K562 (cell line): ENCODE measurements at regions not wholly inside any gene's neighbourhood (a gene's known extent, or its start where the extent isn't known, plus 50 kb on each side); places are given as distances from the start of the nearest gene placed in this dataset.

ENCODE experiments used
- ATAC-seq: fragments of 200-7000 bp; cut with Tn5 transposase; 3 replicates; pipeline ENCODE4 v1.9.1; 2020; ENCODE audit warnings: moderate library complexity
- BruUV-seq: library from RNA; stranded (reverse); fragments of 400-500 nt; replicated peaks from 2 replicates; lab custom pipeline; 2021; lab: Mats Ljungman, UMichigan
- CTCF ChIA-PET: fragments of 300-600 bp; formaldehyde crosslinking; extraction: SDS; loops from one replicate; lab custom pipeline; 2021; ENCODE audit warnings: low intra/inter-chr PET ratio; lab: Yijun Ruan, JAX
- POLR2A ChIA-PET: fragments of 300-600, 350-650 bp; sonication (Branson Sonifier 250); formaldehyde crosslinking; extraction: SDS; loops from one replicate; lab custom pipeline; 2021; ENCODE audit warnings: antibody characterized with exemption, inconsistent platforms; lab: Yijun Ruan, JAX
- DNase-seq, 4 experiments: peaks; one replicate each; pipeline versions ENCODE4 v3.0.0 to v3.0.0-alpha.2; 2011 to 2018; ENCODE audit warnings: low spot score in 3 of 4, mixed read lengths in 3 of 4; ENCODE audit errors: extremely low read depth in 1 of 4
- FAIRE-seq: peaks from 2 replicates; lab custom pipeline; 2011; peaks lifted over from hg19 to GRCh38; lab: Jason Lieb, UNC
- H2AFZ ChIP-seq: 2 replicates; pipeline ENCODE4 v1.6.0; 2011; ENCODE audit warnings: low read depth, low read length, control low read depth, inconsistent platforms
- H3K27ac ChIP-seq: fragments of 200-600 bp; 3 replicates; pipeline ENCODE4 v1.8.0; 2011; ENCODE audit warnings: low read depth, mild to moderate bottlenecking, control low read depth, inconsistent platforms, low read length, moderate library complexity, mixed read lengths; ENCODE audit errors: extremely low read depth
- H3K27me3 ChIP-seq, 2 experiments: fragments of 300-600 bp in 1 of 2; 2 replicates in 1 of 2; 3 replicates in 1 of 2; pipeline versions ENCODE4 v1.6.0 to v1.8.0; 2011; ENCODE audit warnings: inconsistent platforms in 2 of 2, low read length in 2 of 2, mild to moderate bottlenecking in 1 of 2, mixed read lengths in 1 of 2, moderate library complexity in 1 of 2; ENCODE audit not compliant: control insufficient read depth in 2 of 2, insufficient read depth in 2 of 2
- H3K36me3 ChIP-seq: fragments of 300-600 bp; 3 replicates; pipeline ENCODE4 v1.8.0; 2011; ENCODE audit warnings: mild to moderate bottlenecking, low read length, inconsistent platforms; ENCODE audit not compliant: control insufficient read depth, insufficient read depth
- H3K4me1 ChIP-seq, 2 experiments: fragments of 200-600 bp in 1 of 2; replicated peaks in 1 of 2; 2 replicates in 1 of 2; 3 replicates in 1 of 2; pipeline versions ENCODE4 v1.5.1 to v1.8.0; 2011; ENCODE audit warnings: inconsistent platforms in 2 of 2, low read length in 2 of 2, mild to moderate bottlenecking in 1 of 2, mixed read lengths in 1 of 2, moderate library complexity in 1 of 2; ENCODE audit not compliant: control insufficient read depth in 2 of 2, insufficient read depth in 2 of 2
- H3K4me2 ChIP-seq: 2 replicates; pipeline ENCODE4 v1.6.1; 2011; ENCODE audit warnings: low read length, control low read depth, inconsistent platforms, mixed read lengths; ENCODE audit not compliant: insufficient read depth
- H3K4me3 ChIP-seq: fragments of 200-600 bp; sonication (generic), shearing (Covaris generic); 2 replicates; pipeline ENCODE4 v1.5.1; 2016; ENCODE audit warnings: control low read depth, inconsistent platforms
- H3K79me2 ChIP-seq: fragments of 200-600 bp; 3 replicates; pipeline ENCODE4 v1.8.0; 2011; ENCODE audit warnings: low read length, inconsistent platforms; ENCODE audit not compliant: control insufficient read depth, insufficient read depth
- H3K9ac ChIP-seq, 2 experiments: 2 replicates each; pipeline versions ENCODE4 v1.6.0 to v1.6.1; 2011; ENCODE audit warnings: low read depth in 2 of 2, low read length in 2 of 2, control low read depth in 1 of 2, inconsistent platforms in 1 of 2, mild to moderate bottlenecking in 1 of 2, mixed read lengths in 1 of 2; ENCODE audit not compliant: insufficient read depth in 1 of 2
- H3K9me1 ChIP-seq: one replicate; pipeline ENCODE4 v1.6.0; 2011; ENCODE audit warnings: inconsistent platforms, mild to moderate bottlenecking, low read length, moderate library complexity; ENCODE audit not compliant: control insufficient read depth, insufficient read depth
- H3K9me3 ChIP-seq: replicated peaks from 2 replicates; pipeline ENCODE4 v1.5.1; 2011; ENCODE audit warnings: low read depth, low read length, inconsistent platforms; ENCODE audit not compliant: control insufficient read depth, insufficient read depth
- H4K20me1 ChIP-seq: replicated peaks from 2 replicates; pipeline ENCODE4 v1.6.1; 2011; ENCODE audit warnings: low read length, inconsistent platforms, mixed read lengths; ENCODE audit not compliant: control insufficient read depth, insufficient read depth
- ADNP ChIP-seq: fragments of 200-800 bp; sonication (Bioruptor generic); IDR thresholded peaks from 2 replicates; pipeline ENCODE4 v1.6.1; 2016; ENCODE audit warnings: missing genetic modification characterization, missing compliant biosample characterization
- CBX1 ChIP-seq: sonication (generic); IDR thresholded peaks from 2 replicates; pipeline ENCODE4 v1.6.1; 2016; ENCODE audit warnings: antibody characterized with exemption, low read depth, mild to moderate bottlenecking
- CGGBP1 ChIP-seq: fragments of 250-450 bp; sonication (Bioruptor Pico); IDR thresholded peaks from 2 replicates; pipeline ENCODE4 v1.9.0; 2021; ENCODE audit warnings: mild to moderate bottlenecking
- LCOR ChIP-seq: sonication (generic); formaldehyde crosslinking; IDR thresholded peaks from 2 replicates; pipeline ENCODE4 v1.8.0; 2022; ENCODE audit warnings: mild to moderate bottlenecking, missing genetic modification reagents
- MBD2 ChIP-seq: sonication (generic); IDR thresholded peaks from 2 replicates; pipeline ENCODE4 v1.6.1; 2016; ENCODE audit warnings: low read depth, borderline replicate concordance
- MTF1 ChIP-seq: fragments of 250-450 bp; sonication (Bioruptor Pico); IDR thresholded peaks from 2 replicates; pipeline ENCODE4 v1.9.0; 2021; ENCODE audit warnings: moderate library complexity, mild to moderate bottlenecking, inconsistent platforms, borderline replicate concordance
- XRCC3 ChIP-seq: fragments of 450-650 bp; IDR thresholded peaks from 2 replicates; pipeline ENCODE4 v1.6.1; 2017; ENCODE audit warnings: mild to moderate bottlenecking, moderate library complexity
- ZBTB17 ChIP-seq: fragments of 450-650 bp; formaldehyde crosslinking; IDR thresholded peaks from 2 replicates; pipeline ENCODE4 v1.4.0; 2020; ENCODE audit warnings: mild to moderate bottlenecking
- ZBTB9 ChIP-seq: fragments of 450-650 bp; formaldehyde crosslinking; IDR thresholded peaks from 2 replicates; pipeline ENCODE4 v1.4.0; 2020; ENCODE audit warnings: mild to moderate bottlenecking, moderate library complexity
- ZNF134 ChIP-seq: fragments of 250-450 bp; sonication (Bioruptor Pico); conservative IDR thresholded peaks from 2 replicates; pipeline ENCODE4 v1.4.0; 2020
- WGBS: fragments of 100-300 bp; shearing (Covaris generic); methylation state at CpG from one replicate; pipeline ENCODE4 v1.1.6; 2016; ENCODE audit warnings: low coverage, mixed read lengths; ENCODE audit not compliant: insufficient coverage; ENCODE audit errors: missing lambda C conversion rate; 5-methylcytosine and 5-hydroxymethylcytosine counted together
- in situ Hi-C: fragments of 300-500 bp; cut with MboI; formaldehyde crosslinking; loops from 4 replicates; pipeline ENCODE4 v1.15.0; 2018; ENCODE audit warnings: inconsistent platforms, mixed read lengths
- intact Hi-C: fragments of 100-400 bp; cut with micrococcal nuclease; formaldehyde crosslinking; loops from 2 replicates; pipeline ENCODE4 v1.14.2; 2022

- CTCF ChIA-PET: interaction anchor here (0.6 kb wide), 1 partner anchor 176 kb away, joined by 3 read pairs; no protein-coding TSS in a partner anchor
- POLR2A ChIA-PET: no interaction called here
- no peaks in the 10 kb centered on the region for H3K4me1 ChIP-seq
- H3K9ac ChIP-seq: no peak overlapping the region
- no TSS peak for BruUV-seq
- no peaks in the 10 kb centered on the region for H4K20me1 ChIP-seq
- in situ Hi-C loops (no loop called here), intact Hi-C loops (no loop called here)
- no peak overlapping the region for H3K27ac ChIP-seq
- no peaks in the 10 kb centered on the region for H3K27me3 ChIP-seq
- no peak overlapping the region for H2AFZ ChIP-seq
- H3K9me3 ChIP-seq: no peaks in the 10 kb centered on the region
- H3K9me1 ChIP-seq: no peaks in the 10 kb centered on the region
- no peaks in the 10 kb centered on the region for H3K36me3 ChIP-seq
- ATAC-seq (no peak), DNase-seq (no peak), FAIRE-seq (no peak)
- H3K4me3 ChIP-seq: no peak overlapping the region
- no peaks in the 10 kb centered on the region for H3K79me2 ChIP-seq
- TF ChIP-seq MTF1 (CRISPR knock-in tag) (no peak), ADNP (tag) (no peak), LCOR (CRISPR knock-in tag) (no peak), CBX1 (no peak)
- TF ChIP-seq, all 486 proteins: peak for 0
- 0% methylated on average over 2 of the region's 2 CpGs for WGBS
- H3K4me2 ChIP-seq: no peak overlapping the region
Measured at GRCh38 chr13:103157434-103158145, 91.4 kb upstream of the SLC10A2 start.

GRCh38 chr13:103157016-103157415 lies 90.8 kb upstream of the SLC10A2 start:
- Histone ChIP-seq H2AFZ (no peak overlapping the region), H3K79me2 (no peaks in the 10 kb centered on the region), H3K9me3 (no peaks in the 10 kb centered on the region), H3K36me3 (no peaks in the 10 kb centered on the region), H3K4me2 (no peak overlapping the region), H4K20me1 (no peaks in the 10 kb centered on the region), H3K4me3 (no peak overlapping the region), H3K9me1 (no peaks in the 10 kb centered on the region), H3K27ac (no peak overlapping the region), H3K4me1 (no peaks in the 10 kb centered on the region), H3K9ac (no peak overlapping the region), H3K27me3 (no peaks in the 10 kb centered on the region)
- FAIRE-seq (no peak), ATAC-seq (no peak), DNase-seq (no peak)
- CTCF ChIA-PET: no interaction called here
- BruUV-seq: no TSS peak
- intact Hi-C loops (no loop called here), in situ Hi-C loops (no loop called here)
- TF ChIP-seq MBD2: no peak
- TF ChIP-seq CGGBP1 (CRISPR knock-in tag): no peak
- TF ChIP-seq ZBTB9 (CRISPR knock-in tag): no peak
- no peak for TF ChIP-seq XRCC3
- TF ChIP-seq ZBTB17 (CRISPR knock-in tag): no peak
- TF ChIP-seq ZNF134 (CRISPR knock-in tag): no peak
- POLR2A ChIA-PET: no interaction called here
- whole genome bisulfite sequencing: 0% methylated on average over 3 of the region's 3 CpGs
